NCI-H2107 (cell line): ENCODE measurements at regions not wholly inside any gene's neighbourhood (a gene's known extent, or its start where the extent isn't known, plus 50 kb on each side); places are given as distances from the start of the nearest gene placed in this dataset.

Experiments
- DNase-seq: peaks from one replicate; lab custom pipeline; 2025; lab: John Stamatoyannopoulos, UW

DNA sequence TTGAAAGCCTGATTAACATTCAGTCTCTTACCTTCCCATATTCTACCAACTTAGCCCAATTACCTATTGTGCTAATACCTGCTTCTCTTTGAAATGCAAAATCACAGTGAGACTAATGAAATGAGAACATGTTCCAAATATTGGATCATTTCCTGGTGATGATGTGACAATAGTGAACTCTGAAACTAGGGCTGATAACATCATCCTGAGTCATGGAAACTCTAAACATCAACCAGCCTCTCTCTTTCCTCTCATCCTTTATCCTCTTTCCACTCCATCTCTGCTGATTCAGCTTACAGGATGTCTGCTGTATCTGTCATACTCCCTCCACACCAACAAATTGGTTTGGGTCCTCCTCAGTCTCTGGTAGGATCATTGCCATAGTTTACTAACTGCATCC lies 98.8 kb upstream of the NCKAP5 start:
- no peak for DNase-seq

DNA sequence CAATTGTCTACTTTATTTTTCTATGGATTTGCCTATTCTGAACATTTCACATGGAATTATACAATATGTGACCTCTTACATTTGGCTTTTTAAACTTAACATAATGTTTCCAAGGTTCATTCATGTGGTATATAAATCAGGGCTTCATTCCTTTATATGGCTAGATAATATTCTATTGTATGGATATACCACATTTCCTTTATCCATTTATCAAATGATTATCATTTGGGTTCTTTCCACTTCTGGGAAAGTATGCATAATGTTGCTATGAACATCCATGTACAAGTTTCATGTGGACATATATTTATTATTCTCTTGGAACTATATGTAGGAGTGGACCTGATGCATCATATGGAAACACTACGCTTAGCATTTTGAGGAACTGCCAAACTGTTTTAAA lies 99.7 kb upstream of the NCKAP5 start:
- no peak for DNase-seq

DNA sequence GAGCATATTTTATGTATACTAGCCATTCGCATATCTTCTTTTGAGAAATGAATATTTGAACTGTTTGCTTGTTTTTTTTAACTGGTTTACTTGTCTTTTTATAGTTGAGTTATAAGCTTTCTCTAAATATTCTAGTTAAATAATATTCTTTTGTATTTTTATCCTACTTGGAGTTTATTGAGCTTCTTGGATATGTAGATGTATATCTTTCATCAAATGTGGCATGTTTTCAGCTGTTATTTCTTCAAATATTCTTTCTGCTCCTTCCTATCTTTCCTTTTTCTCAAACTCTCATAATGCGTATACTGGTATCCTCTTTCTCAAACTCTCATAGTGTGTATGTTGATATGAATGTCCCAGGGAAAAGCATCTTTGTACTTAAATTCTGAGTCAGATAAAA lies 100.3 kb upstream of the NCKAP5 start:
- DNase-seq, result no peak

DNA sequence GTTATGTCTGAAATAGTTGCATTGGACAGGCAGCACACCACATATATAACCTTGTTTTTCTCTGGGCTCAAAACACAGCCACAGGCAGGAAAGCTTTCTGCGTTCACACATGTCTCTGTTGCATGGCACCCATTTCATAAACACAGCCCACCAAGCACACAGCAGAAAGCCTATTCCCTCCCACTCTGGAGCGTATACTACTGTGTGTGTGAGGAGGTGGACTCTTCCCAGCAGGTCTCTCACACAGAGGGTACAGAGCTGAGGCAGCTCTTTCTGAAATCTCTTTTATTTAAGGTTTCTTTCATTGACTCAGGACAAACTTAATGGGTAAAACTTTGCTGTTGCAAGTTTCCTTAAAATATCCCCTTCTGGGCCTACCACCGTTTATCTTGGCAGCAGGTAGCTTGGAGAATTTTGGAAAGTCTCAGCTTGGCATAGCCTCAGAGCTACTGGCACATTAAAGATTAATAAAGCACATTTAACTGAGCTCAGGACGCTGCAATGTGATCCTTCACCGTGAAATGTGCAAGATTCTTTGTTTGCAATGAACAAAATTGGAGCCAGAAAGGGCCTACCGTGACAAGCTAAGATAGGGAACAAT lies 105.1 kb upstream of the NCKAP5 start:
- no peak for DNase-seq

DNA sequence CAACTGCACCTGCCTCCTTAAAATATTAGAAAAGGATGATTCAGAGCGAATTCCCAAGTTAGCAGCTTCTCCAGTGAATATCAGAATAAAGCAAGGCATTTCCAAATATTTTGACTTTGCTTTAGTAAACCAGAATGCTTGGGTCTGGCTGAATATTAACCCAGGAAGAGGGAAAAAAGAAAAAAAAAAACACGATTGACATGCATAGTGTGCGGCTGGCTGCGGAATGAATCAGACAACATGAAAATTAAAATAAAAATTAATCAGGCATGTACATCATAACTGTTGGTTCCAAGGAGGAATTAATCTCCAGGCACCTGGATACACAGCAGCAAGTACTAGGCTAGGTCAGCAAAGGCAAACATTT lies 105.8 kb upstream of the NCKAP5 start:
- no peak for DNase-seq

DNA sequence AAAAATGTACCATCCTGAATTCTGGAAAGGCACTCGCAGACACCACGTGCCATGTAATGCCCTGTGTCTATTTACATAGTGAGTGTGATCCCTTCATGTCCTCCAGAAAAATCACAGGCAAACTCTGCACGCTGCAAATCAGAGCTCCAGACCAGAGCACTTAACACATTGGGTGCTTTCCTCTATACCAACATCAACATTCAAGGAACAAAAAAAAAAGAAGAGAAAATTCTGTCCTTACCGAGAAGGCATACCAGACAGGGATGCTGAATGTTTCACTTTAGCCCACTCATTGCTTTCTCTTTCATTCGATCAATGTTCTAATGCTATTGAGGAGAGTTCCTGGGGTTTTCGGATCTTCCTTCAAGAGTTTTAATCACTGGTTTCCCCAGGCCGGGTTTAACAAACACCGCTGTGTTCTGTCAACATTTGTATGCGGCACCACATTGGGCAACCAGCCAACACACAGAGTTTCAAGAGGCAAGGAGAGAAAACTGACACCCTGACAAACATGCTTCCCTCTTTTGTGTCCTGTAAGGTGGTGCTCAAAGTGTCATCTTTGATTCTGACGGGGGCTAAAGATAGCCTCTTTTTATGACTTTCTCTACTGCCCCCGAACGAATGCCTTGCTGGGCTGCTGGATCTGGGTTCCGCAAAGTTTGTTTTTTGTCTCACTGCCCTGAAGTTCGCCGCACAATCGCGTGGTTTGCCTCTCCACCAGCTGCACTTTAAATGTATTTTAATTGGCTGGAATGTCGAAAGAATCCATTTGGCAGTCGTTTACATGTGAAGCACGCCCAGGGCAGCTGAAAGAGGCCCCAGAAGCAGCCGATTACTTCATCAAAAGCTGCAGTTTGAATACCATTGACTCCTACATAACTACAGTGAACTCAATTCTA lies 106.4 kb upstream of the NCKAP5 start:
- DNase-seq, result peak; percentile 48

DNA sequence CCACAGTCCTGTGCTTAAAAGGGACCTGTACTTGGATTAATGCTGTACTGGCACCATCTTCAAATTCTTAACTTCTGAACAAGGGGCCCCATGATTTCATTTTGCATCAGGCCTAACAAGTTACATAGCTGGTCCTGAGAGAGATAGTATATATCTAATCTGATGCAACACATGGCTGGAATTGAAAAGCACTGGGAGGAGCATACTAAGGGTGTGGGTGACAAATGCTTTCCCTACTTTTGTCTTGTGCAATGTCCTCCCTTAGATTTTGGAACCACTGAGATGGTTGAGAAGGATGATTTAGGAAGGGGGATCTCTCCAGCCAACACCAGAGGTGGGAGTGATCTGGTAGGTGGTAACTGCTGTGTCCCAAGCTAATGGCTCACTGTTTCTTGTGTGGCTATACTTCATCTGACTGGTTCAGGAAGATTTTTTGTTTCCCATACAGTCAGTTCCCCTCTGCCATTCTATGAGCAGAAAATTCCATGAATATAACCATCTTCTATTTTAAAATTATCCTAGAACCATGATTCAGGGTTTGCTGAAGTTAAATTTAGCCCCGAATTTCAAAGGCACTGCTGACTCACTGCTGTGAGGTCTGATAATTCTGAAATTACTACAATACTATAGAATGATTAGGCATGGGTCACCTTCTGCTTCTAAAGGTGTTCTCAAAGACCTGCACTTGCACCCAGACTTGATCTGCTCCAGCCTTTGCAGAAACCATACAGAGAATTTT lies 108.3 kb upstream of the NCKAP5 start:
- no peak for DNase-seq

DNA sequence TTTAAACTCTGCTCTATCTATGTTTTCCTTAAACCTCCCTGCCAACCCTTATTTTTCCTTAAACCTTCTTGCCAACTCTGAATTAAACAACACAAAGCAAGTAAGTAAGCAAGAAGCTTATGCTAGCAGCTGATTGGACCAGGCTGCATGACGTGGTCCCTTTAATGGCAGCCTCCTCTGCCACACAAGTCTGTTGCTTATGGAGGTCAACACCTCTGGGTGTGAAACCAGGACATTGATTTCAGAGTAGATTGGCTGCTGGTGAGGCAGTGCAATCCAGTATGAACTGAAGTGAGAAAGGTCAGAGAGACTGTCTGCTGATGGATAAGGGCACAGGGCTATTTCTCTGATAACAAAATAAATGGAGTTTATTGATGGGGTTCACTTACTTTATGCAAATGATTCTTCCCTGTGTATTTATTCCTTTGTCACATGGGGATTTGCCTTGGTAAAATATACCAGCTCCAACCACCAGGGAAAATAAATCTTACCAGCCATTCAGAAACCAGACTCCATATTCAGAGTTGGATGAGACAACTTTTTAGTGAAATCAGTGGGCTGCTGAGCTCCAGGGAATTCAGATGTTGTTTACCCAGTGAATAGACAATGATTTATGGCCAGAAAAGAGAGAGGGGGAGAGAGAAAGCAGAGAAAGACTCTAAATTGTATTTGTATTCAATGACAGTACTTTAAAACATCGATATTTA lies 112.2 kb upstream of the NCKAP5 start:
- no peak for DNase-seq

DNA sequence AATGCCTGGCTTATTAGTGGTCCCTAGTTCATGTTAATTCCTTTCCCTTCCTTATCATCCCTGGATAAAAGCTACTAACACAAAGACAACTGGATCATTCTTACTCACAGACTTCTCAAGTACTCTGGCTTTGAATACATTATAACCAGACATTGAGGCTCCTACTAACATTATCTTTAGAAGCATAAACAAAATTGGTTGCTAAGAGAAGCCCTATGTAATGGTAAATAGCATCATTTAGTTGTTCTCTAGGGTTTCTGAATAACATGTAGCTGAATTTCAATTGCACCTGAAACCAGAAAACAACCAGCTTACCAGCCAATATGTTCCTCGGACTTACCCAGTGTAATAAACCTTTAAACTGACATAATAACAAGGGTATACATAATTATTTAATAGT lies 114.1 kb upstream of the NCKAP5 start:
- no peak for DNase-seq

DNA sequence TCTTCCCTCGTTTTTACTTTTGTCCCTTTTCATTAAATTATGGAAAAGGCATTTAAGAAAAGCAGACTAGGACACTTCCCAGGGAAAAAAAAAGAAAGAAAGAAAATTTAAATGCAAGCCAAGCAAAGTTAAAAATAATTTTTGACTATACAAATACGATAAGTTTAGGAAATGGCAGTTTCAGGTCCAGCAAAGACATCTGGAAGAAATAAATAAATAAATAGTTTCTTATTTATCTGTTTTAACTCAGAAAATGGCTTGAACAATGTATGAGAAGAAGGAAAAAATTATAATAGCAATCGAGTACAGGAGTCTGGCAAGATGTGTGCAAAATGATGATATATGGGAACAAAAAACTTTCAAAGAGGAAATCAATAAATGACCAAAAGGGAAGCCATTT lies 114.6 kb upstream of the NCKAP5 start:
- DNase-seq, result no peak

DNA sequence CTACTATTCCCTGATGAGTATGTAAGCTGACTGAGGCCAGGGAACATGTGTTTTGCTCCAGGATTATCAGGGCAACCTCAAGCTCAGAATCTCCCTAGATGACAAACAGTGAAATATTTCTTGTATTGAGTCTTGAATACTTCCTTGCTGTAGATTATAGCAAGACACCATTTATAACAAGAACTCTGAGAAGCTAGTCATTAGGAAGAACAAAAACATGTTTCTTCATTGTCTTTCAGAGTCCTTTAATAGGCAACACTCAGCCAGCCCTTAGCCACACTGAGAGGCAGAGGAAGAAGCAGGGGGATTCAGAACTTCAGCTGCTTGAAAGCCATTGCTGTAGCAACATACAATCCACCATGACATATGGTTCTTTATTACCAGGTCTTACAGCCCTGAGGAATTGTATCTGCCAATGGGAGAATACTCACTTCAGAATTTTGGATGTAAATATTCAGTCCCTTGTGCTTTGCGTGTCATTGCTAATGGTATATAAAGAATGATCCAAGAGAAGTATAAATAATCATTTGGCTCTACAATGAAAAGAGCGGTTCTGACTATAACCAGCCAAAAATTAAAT lies 117.5 kb upstream of the NCKAP5 start:
- DNase-seq, result no peak

DNA sequence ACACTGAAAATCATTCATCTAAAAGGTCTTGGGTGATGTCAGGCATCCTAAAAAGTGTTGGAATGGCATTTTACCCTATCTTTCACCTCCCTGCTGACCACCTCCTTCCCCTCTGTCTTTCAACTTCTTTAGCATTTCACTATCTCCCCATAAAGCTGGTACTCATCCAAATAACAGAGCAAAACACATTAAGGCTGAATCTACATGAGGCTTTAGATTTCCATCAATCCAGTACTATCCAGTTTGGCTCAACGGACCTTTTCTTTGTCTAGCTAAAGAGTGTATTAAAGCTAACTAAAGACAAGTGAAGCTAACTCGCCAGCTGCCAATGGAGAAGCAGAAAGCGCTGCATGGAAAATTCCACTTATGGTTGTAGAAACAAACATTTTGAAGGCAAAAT lies 122.5 kb upstream of the NCKAP5 start:
- DNase-seq, result no peak

DNA sequence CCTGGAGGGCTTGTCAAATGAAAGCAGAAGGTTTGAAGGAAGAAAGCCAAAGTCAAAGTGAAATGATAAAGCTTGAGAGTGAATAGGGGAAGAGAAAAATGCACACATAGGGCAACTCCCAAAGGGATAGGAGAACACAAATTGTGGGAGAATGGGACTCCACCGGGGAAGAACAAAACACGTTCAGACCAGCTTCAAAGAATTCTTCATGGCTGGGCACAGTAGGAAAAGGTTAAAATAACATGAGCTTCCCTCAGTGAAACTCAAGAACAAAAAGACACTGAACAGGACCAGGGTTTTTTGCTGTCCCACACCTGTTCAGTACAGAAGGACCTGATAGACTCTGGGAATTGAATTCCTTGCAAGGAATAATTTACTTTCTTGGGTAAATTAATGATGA lies 123.1 kb upstream of the NCKAP5 start:
- no peak for DNase-seq

DNA sequence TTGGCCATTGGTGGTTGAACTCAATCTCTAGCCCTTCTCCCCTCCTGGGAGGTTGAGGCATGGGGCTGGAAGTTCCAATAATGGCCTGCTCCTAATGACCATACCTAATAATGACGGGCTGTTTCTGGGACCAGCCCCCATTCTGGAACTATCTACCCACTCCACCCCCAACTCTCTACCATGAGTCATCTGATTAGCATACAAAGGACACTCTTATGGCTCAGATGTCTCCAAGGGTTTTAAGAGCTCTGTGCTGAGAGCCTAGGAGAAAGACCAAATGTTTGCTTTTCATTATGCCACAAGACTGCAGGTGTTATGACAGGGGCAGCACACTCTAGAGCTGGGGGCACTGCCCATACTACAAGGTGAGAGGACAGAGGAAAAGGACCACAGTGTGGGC lies 137.0 kb upstream of the NCKAP5 start:
- no peak for DNase-seq

DNA sequence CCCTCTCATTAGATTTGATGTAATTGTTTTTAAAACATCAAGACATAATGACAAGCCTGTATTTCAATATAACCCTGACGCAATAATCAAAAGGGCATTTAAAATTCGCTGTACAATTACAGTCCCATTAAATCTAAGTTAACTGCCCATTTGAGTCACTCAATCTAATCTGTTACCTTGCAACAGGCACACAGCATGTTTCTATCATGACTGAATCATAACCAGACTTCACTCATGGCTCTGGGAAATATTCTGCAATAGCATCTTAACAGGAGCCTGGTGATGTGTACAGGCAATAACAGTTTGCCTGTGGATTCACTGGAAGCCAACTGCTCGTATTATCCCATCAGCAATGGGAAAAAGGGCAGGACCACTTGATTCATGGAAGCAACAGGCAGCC lies 142.3 kb upstream of the NCKAP5 start:
- no peak for DNase-seq

DNA sequence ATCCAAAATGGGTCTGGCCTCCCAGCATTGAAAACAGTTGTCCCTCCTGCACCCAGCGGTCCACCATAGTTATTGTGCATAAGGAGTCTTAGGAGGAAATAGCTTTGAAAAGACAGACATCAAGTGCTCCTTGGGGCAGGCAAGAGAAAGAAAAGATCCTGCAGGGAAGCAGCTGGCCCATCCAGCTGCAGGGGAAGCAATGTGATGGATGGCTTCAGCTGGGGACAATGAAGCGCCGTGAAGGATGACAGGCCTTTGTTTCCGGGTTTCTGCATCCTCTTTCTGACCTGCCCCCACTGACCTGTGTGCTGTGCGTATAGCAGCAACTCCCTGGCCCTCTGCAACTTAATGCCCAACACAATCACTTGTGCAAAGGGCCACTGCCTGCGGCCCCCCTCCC lies 142.9 kb upstream of the NCKAP5 start:
- no peak for DNase-seq

DNA sequence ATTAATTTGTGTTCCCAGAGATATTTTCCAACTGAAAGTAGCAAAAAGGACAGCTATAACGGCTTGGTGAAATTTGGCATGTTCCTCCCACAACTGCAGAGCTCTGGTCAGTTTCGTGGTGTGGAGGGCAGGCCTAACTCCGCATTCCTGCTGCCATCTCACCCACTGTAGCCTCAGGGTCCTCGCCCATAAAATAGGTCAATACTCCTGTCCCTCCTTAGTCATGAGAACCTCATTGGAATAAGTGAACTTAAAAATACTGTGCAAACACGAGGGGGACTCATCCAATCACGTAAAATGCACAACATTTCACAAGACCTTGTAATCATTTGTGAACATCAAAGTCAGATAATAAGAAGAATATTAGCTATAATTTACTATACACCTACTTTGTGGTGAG lies 143.5 kb upstream of the NCKAP5 start:
- no peak for DNase-seq

DNA sequence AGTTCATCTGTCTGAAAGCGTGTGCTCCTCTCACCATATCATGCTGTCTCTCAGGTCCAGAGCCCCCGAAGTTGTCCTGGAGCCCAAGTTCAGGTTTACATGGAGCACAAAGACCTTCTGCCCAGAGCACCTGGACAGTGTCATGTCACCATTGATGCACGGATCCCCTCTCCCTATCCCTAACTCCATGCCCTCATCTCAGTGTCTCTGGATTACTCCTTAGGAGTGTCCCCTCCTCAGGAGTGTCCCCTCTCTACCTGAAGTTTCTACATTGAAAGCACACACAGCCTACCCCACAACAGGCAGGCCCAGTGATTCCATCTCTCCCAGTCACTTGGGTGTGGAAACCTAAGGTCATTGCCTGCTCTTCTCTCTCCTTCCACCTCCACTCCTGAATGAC lies 144.1 kb upstream of the NCKAP5 start:
- no peak for DNase-seq

DNA sequence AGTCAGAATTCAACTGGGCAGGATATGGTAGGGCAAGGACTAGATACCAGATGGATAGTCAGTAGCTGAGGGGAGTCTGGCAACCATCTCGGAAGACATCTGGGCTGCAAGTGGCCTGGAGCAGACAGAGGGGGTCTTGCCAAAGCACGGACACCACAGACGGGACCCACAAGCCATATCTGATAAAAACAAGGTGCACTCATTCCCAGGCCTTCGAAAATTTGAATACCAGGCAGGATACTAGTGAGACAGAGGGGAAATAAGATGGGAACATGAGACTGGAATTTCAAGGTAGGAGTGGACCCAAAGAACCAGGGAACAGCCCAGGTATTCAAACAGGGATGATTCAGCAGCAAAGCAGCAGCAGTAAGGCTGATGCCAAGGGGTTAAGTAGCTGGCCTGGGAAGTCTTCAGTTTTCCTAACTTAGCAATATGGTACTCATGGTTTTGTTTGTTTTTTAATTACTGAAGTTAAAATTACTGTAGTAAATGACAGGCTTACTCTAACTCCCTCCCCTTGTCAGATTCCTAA lies 144.9 kb upstream of the NCKAP5 start:
- no peak for DNase-seq

DNA sequence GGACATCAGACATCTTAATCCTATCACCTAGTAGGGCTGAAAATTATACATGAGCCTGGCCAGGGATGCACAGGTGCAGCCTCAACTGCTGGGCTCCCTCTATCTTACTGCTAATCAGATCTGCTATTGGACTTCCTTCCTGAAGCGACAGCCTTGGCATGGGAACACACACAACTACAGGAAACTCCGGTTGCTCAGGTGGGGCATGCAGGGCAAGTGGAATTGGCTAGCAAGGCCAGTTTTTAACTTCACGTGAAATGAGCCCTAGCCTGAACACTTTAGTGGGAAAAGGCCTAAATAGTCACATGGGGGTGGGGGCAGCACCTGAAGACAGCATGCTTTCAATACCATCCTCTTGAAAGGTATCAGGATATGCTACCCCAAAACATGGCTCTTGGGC lies 147.9 kb upstream of the NCKAP5 start:
- DNase-seq, result no peak

DNA sequence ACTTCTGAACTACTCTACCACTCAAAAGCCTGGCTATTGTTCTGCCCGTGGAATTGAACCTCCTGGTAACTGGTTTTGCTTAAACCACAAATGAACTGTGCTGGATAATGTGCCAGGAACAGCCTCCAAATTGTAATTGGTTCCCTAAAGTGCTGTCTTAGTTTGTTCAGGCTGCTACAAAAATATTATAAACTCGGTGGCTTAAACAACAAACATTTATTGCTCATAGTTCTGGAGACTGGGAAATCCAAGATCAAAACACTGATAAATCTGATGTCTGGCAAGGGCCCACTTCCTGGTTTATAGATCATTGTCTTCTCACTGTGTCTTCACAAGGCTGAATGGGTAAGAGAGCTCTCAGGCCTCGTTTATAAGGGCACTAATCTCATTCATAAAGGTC lies 149.2 kb upstream of the NCKAP5 start:
- DNase-seq, result no peak

DNA sequence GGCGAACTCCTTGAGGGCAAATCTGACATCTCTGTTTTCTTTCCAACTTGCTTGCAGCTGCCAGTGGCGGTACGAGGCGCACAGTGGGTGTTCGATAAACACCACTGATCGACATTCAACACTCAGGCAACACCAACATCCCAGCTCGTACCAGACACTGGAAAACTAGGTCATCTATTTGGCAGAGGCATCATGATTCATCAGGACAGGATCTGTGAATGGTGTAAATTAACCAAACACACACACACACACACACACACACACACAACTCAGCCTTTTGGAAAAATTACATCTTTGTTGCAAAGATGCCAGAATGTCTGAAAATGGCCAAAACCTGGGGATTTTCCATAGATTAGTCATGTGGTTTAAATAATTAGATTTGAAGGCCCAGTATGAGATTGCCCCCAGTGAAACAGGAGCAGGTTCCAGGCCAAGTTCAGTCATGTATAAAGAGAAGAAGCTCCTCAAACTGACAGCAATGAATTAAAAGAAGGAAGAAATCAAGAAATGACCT lies 150.5 kb upstream of the NCKAP5 start:
- no peak for DNase-seq
